ENCODE measurements at regions not wholly inside any gene's neighbourhood (a gene's known extent, or its start where the extent isn't known, plus 50 kb on each side); places are given as distances from the start of the nearest gene placed in this dataset.

GRCh38 chr9:118529210-118529609 lies 825.0 kb downstream of the TLR4 start:
- DNase-seq, result peak; percentile 4

- DNase-seq, result no peak
Observed at GRCh38 chr9:118529624-118530214, 825.5 kb downstream of the TLR4 start.

GRCh38 chr9:118532592-118532991 lies 828.4 kb downstream of the TLR4 start:
- DNase-seq, result no peak

GRCh38 chr9:118533101-118533500 lies 828.9 kb downstream of the TLR4 start:
- DNase-seq, result no peak

- no peak for DNase-seq
Observed at GRCh38 chr9:118533850-118534249, 829.6 kb downstream of the TLR4 start.

- no peak for DNase-seq
Observed at GRCh38 chr9:118536153-118536552, 832.0 kb downstream of the TLR4 start.

GRCh38 chr9:118538959-118539358 lies 830.3 kb downstream of the BRINP1 start:
- DNase-seq, result no peak

GRCh38 chr9:118553465-118553864 lies 815.8 kb downstream of the BRINP1 start:
- no peak for DNase-seq

- no peak for DNase-seq
Observed at GRCh38 chr9:118554987-118555386, 814.2 kb downstream of the BRINP1 start.

GRCh38 chr9:118558026-118558425 lies 811.2 kb downstream of the BRINP1 start:
- no peak for DNase-seq

GRCh38 chr9:118558891-118559290 lies 810.3 kb downstream of the BRINP1 start:
- DNase-seq, result no peak

- no peak for DNase-seq
Observed at GRCh38 chr9:118561051-118561450, 808.2 kb downstream of the BRINP1 start.

- no peak for DNase-seq
Observed at GRCh38 chr9:118563677-118564076, 805.6 kb downstream of the BRINP1 start.

- DNase-seq, result no peak
Observed at GRCh38 chr9:118567861-118568260, 801.4 kb downstream of the BRINP1 start.

GRCh38 chr9:118568704-118569103 lies 800.5 kb downstream of the BRINP1 start:
- no peak for DNase-seq

- DNase-seq, result no peak
Observed at GRCh38 chr9:118569148-118569547, 800.1 kb downstream of the BRINP1 start.

- DNase-seq, result no peak
Observed at GRCh38 chr9:118570066-118570465, 799.2 kb downstream of the BRINP1 start.

- DNase-seq, result no peak
Observed at GRCh38 chr9:118575341-118576070, 793.7 kb downstream of the BRINP1 start.

- DNase-seq, result no peak
Observed at GRCh38 chr9:118577121-118577520, 792.1 kb downstream of the BRINP1 start.

GRCh38 chr9:118578467-118578866 lies 790.8 kb downstream of the BRINP1 start:
- DNase-seq, result no peak

- DNase-seq, result no peak
Observed at GRCh38 chr9:118583414-118583813, 785.8 kb downstream of the BRINP1 start.

GRCh38 chr9:118586978-118587377 lies 782.3 kb downstream of the BRINP1 start:
- DNase-seq, result no peak

- DNase-seq, result no peak
Observed at GRCh38 chr9:118594428-118594827, 774.8 kb downstream of the BRINP1 start.

- DNase-seq, result peak; percentile 1
Observed at GRCh38 chr9:118595719-118596305, 773.4 kb downstream of the BRINP1 start.
